ENCODE measurements at regions not wholly inside any gene's neighbourhood (a gene's known extent, or its start where the extent isn't known, plus 50 kb on each side); places are given as distances from the start of the nearest gene placed in this dataset.

DNA sequence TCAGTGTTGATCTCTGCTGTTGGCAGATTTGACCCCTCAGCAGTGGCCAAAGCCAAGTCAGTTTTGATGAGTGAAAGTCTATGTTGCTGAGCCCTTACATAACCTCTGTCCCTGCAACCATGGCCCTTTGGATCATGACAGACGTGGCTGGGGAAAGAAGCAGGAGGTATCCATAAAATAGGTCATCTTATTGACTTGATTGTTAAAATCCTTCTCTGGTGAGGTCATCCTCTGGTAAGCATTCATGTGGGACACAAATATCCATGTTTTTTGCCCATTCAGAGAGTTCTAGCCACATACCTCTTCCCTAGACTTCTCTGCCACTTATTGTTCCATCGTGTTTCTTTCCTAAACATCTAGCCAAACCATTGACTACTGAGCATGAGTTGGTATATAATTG, 251.9 kb upstream of the PTER start:
- TF ChIP-seq, protein P1, sequence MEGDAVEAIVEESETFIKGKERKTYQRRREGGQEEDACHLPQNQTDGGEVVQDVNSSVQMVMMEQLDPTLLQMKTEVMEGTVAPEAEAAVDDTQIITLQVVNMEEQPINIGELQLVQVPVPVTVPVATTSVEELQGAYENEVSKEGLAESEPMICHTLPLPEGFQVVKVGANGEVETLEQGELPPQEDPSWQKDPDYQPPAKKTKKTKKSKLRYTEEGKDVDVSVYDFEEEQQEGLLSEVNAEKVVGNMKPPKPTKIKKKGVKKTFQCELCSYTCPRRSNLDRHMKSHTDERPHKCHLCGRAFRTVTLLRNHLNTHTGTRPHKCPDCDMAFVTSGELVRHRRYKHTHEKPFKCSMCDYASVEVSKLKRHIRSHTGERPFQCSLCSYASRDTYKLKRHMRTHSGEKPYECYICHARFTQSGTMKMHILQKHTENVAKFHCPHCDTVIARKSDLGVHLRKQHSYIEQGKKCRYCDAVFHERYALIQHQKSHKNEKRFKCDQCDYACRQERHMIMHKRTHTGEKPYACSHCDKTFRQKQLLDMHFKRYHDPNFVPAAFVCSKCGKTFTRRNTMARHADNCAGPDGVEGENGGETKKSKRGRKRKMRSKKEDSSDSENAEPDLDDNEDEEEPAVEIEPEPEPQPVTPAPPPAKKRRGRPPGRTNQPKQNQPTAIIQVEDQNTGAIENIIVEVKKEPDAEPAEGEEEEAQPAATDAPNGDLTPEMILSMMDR (IDR thresholded peaks at IDR 0.05) = no peak
- no peak for TF ChIP-seq POLR2A (IDR thresholded peaks at IDR 0.05)
